HepG2 (cell line): ENCODE measurements at regions not wholly inside any gene's neighbourhood (a gene's known extent, or its start where the extent isn't known, plus 50 kb on each side); places are given as distances from the start of the nearest gene placed in this dataset.

ENCODE experiments used
- ATAC-seq: fragments of 200-7000 bp; cut with Tn5 transposase; 3 replicates; pipeline ENCODE4 v1.9.1; 2020; ENCODE audit warnings: mild to moderate bottlenecking, moderate library complexity
- BruUV-seq: library from RNA; stranded (reverse); fragments of 400-500 nt; replicated peaks from 2 replicates; lab custom pipeline; 2021; lab: Mats Ljungman, UMichigan
- CTCF ChIA-PET: fragments of 300-600 bp; formaldehyde crosslinking; extraction: SDS; loops from one replicate; lab custom pipeline; 2021; ENCODE audit warnings: low total read pairs, inconsistent platforms, low intra/inter-chr PET ratio; lab: Yijun Ruan, JAX
- POLR2A ChIA-PET: fragments of 350-600 bp; sonication (Branson Sonifier 250); formaldehyde crosslinking; loops from one replicate; lab custom pipeline; 2020; ENCODE audit warnings: antibody characterized with exemption, inconsistent platforms; lab: Yijun Ruan, JAX
- DNase-seq: peaks from one replicate; pipeline ENCODE4 v3.0.0-alpha.2; 2015; ENCODE audit warnings: low spot score
- FAIRE-seq: peaks from 3 replicates; lab custom pipeline; 2011; peaks lifted over from hg19 to GRCh38; lab: Jason Lieb, UNC
- H2AFZ ChIP-seq: one replicate; pipeline ENCODE4 v1.6.1; 2011; ENCODE audit warnings: low read length, inconsistent platforms
- H3K27ac ChIP-seq: fragments of 300-600 bp; 3 replicates; pipeline ENCODE4 v1.8.0; 2011; ENCODE audit warnings: mixed run types, mild to moderate bottlenecking, mixed read lengths, low read length, inconsistent platforms; ENCODE audit not compliant: insufficient read depth; ENCODE audit errors: extremely low read length
- H3K27me3 ChIP-seq, 2 experiments: fragments of 200-600 bp in 1 of 2; 2 replicates in 1 of 2; 3 replicates in 1 of 2; pipeline versions ENCODE4 v1.6.0 to v1.8.0; 2011; ENCODE audit warnings: low read length in 2 of 2, mild to moderate bottlenecking in 2 of 2, moderate library complexity in 2 of 2, inconsistent platforms in 1 of 2; ENCODE audit not compliant: insufficient read depth in 2 of 2, control insufficient read depth in 1 of 2
- H3K36me3 ChIP-seq, 2 experiments: fragments of 200-600 bp in 1 of 2; replicated peaks in 1 of 2; 2 replicates in 1 of 2; 3 replicates in 1 of 2; pipeline versions ENCODE4 v1.5.1 to v1.8.0; 2011; ENCODE audit warnings: low read length in 2 of 2, inconsistent platforms in 1 of 2; ENCODE audit not compliant: insufficient read depth in 2 of 2, control insufficient read depth in 1 of 2
- H3K4me1 ChIP-seq: 2 replicates; pipeline ENCODE4 v1.5.1; 2012; ENCODE audit warnings: low read length, inconsistent platforms; ENCODE audit not compliant: insufficient read depth
- H3K4me2 ChIP-seq: 2 replicates; pipeline ENCODE4 v1.6.0; 2011; ENCODE audit warnings: low read depth, low read length, inconsistent platforms
- H3K4me3 ChIP-seq, 3 experiments: fragments of 200-600 bp in 1 of 3; sonication (generic), shearing (Covaris generic) in 1 of 3; replicated peaks in 1 of 3; 2 replicates each; pipeline ENCODE4 v1.5.1; 2011 to 2016; ENCODE audit warnings: low read length in 3 of 3, inconsistent platforms in 2 of 3, low read depth in 2 of 3, mild to moderate bottlenecking in 2 of 3, control low read depth in 1 of 3, mixed read lengths in 1 of 3; ENCODE audit not compliant: insufficient read depth in 1 of 3
- H3K79me2 ChIP-seq: one replicate; pipeline ENCODE4 v1.6.1; 2011; ENCODE audit warnings: low read length, inconsistent platforms; ENCODE audit not compliant: insufficient read depth
- H3K9ac ChIP-seq: 2 replicates; pipeline ENCODE4 v1.6.0; 2011; ENCODE audit warnings: mild to moderate bottlenecking, low read depth, low read length, inconsistent platforms; ENCODE audit not compliant: insufficient read depth
- H3K9me3 ChIP-seq: 2 replicates; pipeline ENCODE4 v1.5.1; 2012; ENCODE audit warnings: mild to moderate bottlenecking, low read length
- H4K20me1 ChIP-seq: 2 replicates; pipeline ENCODE4 v1.6.0; 2011; ENCODE audit warnings: inconsistent platforms, mild to moderate bottlenecking, low read length, moderate library complexity; ENCODE audit not compliant: insufficient read depth
- CC2D1A ChIP-seq: sonication (generic); formaldehyde crosslinking; IDR thresholded peaks from 2 replicates; pipeline ENCODE4 v1.8.1; 2023; ENCODE audit warnings: mild to moderate bottlenecking, missing genetic modification reagents
- EEA1 ChIP-seq: sonication (generic); formaldehyde crosslinking; IDR thresholded peaks from 2 replicates; pipeline ENCODE4 v1.5.1; 2020; ENCODE audit warnings: mild to moderate bottlenecking, missing genetic modification reagents, borderline replicate concordance
- MTA3 ChIP-seq: sonication (generic); formaldehyde crosslinking; IDR thresholded peaks from 2 replicates; pipeline ENCODE4 v1.4.0; 2020; ENCODE audit warnings: missing genetic modification reagents
- SP140L ChIP-seq: sonication (generic); formaldehyde crosslinking; IDR thresholded peaks from 2 replicates; pipeline ENCODE4 v1.4.0; 2020; ENCODE audit warnings: missing genetic modification reagents, borderline replicate concordance
- TAF15 ChIP-seq: fragments of 200-400 bp; formaldehyde crosslinking; IDR thresholded peaks from one replicate; pipeline ENCODE4 v1.6.1; 2018; ENCODE audit warnings: mild to moderate bottlenecking, low read depth, low read length; ENCODE audit not compliant: poor library complexity, severe bottlenecking
- TCF7L2 ChIP-seq: IDR thresholded peaks from 2 replicates; pipeline ENCODE4 v1.6.1; 2011; ENCODE audit warnings: mild to moderate bottlenecking, low read depth, low read length, moderate library complexity
- TMF1 ChIP-seq: sonication (generic); formaldehyde crosslinking; IDR thresholded peaks from 2 replicates; pipeline ENCODE4 v1.8.1; 2022; ENCODE audit warnings: low read depth, missing genetic modification reagents
- ZNF264 ChIP-seq: sonication (generic); formaldehyde crosslinking; IDR thresholded peaks from 2 replicates; pipeline ENCODE4 v1.4.0; 2020; ENCODE audit warnings: missing genetic modification reagents
- ZNF501 ChIP-seq: sonication (generic); formaldehyde crosslinking; IDR thresholded peaks from 2 replicates; pipeline ENCODE4 v1.5.1; 2020; ENCODE audit warnings: mild to moderate bottlenecking, moderate library complexity, missing genetic modification reagents
- ZNF557 ChIP-seq: sonication (generic); formaldehyde crosslinking; IDR thresholded peaks from 2 replicates; pipeline ENCODE4 v1.4.0; 2020; ENCODE audit warnings: missing genetic modification reagents
- WGBS: methylation state at CpG from one replicate; pipeline ENCODE4 v1.1.6; 2017; ENCODE audit warnings: low lambda C conversion rate; 5-methylcytosine and 5-hydroxymethylcytosine counted together
- in situ Hi-C: cut with HindIII; loops from 2 replicates; pipeline ENCODE4 v1.10.0; 2017; ENCODE audit warnings: low pct_unique_long_range_greater_than_20kb; ENCODE audit not compliant: extremely low pct_ligation_motif_present
- intact Hi-C: fragments of 100-400 bp; cut with micrococcal nuclease; formaldehyde crosslinking; loops from one replicate; pipeline ENCODE4 v1.10.0; 2022; ENCODE audit not compliant: unreplicated experiment
- TF ChIP-seq, protein P1 (sequence below): sonication (generic); formaldehyde crosslinking; IDR thresholded peaks from 2 replicates; pipeline ENCODE4 v1.5.0; 2020; ENCODE audit warnings: mild to moderate bottlenecking, low read depth, missing genetic modification reagents, borderline replicate concordance
- TF ChIP-seq, protein P2 (sequence below): sonication (generic); formaldehyde crosslinking; IDR thresholded peaks from 2 replicates; pipeline ENCODE4 v1.5.1; 2020; ENCODE audit warnings: mild to moderate bottlenecking, missing genetic modification reagents, borderline replicate concordance
- TF ChIP-seq, protein P3 (sequence below): sonication (generic); formaldehyde crosslinking; conservative IDR thresholded peaks from 2 replicates; pipeline ENCODE4 v1.8.0; 2022; ENCODE audit warnings: missing genetic modification reagents
- TF ChIP-seq, protein P4 (sequence below): sonication (generic); formaldehyde crosslinking; IDR thresholded peaks from 2 replicates; pipeline ENCODE4 v1.5.0; 2020; ENCODE audit warnings: mild to moderate bottlenecking, missing genetic modification reagents, borderline replicate concordance

DNA sequence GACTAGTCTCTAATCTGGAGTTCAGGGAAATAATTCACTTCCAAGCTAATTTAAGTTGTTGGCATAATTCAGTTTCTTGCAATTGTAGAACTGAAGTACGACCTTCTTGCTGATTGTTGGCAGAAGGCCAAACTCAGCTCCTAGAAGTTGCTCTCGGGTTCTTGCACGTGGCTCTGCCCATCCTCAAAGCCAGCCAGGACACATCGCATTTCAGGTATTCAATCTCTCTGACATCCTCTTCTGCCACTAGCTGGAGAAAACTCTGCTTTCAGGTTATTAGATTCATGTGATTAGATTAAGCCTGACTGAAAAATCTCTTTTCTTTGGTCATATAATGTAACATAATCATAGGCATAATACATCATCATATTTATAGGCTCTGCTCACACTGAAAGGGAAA lies 362.0 kb downstream of the ZPLD1 start:
- H3K4me1 ChIP-seq = no peaks in the 10 kb centered on the region
- no peaks in the 10 kb centered on the region for H3K27me3 ChIP-seq
- H3K27ac ChIP-seq = no peak overlapping the region
- no peak for DNase-seq
- no peaks in the 10 kb centered on the region for H3K79me2 ChIP-seq
- no peak overlapping the region for H3K4me2 ChIP-seq
- WGBS = 0% methylated on average over 4 of the region's 4 CpGs
- in situ Hi-C loops (no loop called here), intact Hi-C loops (no loop called here)
- H3K36me3 ChIP-seq = no peaks in the 10 kb centered on the region
- H3K9ac ChIP-seq = no peak overlapping the region
- ChIA-PET POLR2A (no interaction called here), CTCF (no interaction called here)
- H2AFZ ChIP-seq = no peak overlapping the region
- TF ChIP-seq ZNF501 (CRISPR knock-in tag) (no peak), ZNF264 (no peak), TMF1 (no peak), CC2D1A (CRISPR knock-in tag) (no peak), TCF7L2 (no peak), SP140L (CRISPR knock-in tag) (no peak), EEA1 (CRISPR knock-in tag) (no peak), MTA3 (CRISPR knock-in tag) (no peak), TAF15 (no peak), ZNF557 (CRISPR knock-in tag) (no peak)
- TF ChIP-seq, protein P1, sequence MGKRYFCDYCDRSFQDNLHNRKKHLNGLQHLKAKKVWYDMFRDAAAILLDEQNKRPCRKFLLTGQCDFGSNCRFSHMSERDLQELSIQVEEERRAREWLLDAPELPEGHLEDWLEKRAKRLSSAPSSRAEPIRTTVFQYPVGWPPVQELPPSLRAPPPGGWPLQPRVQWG (CRISPR knock-in tag) = no peak
- TF ChIP-seq, protein P2, sequence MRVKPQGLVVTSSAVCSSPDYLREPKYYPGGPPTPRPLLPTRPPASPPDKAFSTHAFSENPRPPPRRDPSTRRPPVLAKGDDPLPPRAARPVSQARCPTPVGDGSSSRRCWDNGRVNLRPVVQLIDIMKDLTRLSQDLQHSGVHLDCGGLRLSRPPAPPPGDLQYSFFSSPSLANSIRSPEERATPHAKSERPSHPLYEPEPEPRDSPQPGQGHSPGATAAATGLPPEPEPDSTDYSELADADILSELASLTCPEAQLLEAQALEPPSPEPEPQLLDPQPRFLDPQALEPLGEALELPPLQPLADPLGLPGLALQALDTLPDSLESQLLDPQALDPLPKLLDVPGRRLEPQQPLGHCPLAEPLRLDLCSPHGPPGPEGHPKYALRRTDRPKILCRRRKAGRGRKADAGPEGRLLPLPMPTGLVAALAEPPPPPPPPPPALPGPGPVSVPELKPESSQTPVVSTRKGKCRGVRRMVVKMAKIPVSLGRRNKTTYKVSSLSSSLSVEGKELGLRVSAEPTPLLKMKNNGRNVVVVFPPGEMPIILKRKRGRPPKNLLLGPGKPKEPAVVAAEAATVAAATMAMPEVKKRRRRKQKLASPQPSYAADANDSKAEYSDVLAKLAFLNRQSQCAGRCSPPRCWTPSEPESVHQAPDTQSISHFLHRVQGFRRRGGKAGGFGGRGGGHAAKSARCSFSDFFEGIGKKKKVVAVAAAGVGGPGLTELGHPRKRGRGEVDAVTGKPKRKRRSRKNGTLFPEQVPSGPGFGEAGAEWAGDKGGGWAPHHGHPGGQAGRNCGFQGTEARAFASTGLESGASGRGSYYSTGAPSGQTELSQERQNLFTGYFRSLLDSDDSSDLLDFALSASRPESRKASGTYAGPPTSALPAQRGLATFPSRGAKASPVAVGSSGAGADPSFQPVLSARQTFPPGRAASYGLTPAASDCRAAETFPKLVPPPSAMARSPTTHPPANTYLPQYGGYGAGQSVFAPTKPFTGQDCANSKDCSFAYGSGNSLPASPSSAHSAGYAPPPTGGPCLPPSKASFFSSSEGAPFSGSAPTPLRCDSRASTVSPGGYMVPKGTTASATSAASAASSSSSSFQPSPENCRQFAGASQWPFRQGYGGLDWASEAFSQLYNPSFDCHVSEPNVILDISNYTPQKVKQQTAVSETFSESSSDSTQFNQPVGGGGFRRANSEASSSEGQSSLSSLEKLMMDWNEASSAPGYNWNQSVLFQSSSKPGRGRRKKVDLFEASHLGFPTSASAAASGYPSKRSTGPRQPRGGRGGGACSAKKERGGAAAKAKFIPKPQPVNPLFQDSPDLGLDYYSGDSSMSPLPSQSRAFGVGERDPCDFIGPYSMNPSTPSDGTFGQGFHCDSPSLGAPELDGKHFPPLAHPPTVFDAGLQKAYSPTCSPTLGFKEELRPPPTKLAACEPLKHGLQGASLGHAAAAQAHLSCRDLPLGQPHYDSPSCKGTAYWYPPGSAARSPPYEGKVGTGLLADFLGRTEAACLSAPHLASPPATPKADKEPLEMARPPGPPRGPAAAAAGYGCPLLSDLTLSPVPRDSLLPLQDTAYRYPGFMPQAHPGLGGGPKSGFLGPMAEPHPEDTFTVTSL (CRISPR knock-in tag) = no peak
- TF ChIP-seq, protein P3, sequence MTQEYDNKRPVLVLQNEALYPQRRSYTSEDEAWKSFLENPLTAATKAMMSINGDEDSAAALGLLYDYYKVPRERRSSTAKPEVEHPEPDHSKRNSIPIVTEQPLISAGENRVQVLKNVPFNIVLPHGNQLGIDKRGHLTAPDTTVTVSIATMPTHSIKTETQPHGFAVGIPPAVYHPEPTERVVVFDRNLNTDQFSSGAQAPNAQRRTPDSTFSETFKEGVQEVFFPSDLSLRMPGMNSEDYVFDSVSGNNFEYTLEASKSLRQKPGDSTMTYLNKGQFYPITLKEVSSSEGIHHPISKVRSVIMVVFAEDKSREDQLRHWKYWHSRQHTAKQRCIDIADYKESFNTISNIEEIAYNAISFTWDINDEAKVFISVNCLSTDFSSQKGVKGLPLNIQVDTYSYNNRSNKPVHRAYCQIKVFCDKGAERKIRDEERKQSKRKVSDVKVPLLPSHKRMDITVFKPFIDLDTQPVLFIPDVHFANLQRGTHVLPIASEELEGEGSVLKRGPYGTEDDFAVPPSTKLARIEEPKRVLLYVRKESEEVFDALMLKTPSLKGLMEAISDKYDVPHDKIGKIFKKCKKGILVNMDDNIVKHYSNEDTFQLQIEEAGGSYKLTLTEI (CRISPR knock-in tag) = no peak
- TF ChIP-seq, protein P4, sequence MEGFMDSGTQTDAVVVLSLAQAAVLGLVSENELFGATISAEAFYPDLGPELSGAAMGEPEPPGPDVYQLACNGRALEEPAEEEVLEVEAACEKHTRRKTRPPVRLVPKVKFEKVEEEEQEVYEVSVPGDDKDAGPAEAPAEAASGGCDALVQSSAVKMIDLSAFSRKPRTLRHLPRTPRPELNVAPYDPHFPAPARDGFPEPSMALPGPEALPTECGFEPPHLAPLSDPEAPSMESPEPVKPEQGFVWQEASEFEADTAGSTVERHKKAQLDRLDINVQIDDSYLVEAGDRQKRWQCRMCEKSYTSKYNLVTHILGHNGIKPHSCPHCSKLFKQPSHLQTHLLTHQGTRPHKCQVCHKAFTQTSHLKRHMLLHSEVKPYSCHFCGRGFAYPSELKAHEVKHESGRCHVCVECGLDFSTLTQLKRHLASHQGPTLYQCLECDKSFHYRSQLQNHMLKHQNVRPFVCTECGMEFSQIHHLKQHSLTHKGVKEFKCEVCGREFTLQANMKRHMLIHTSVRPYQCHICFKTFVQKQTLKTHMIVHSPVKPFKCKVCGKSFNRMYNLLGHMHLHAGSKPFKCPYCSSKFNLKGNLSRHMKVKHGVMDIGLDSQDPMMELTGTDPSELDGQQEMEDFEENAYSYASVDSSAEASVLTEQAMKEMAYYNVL (CRISPR knock-in tag) = no peak
- FAIRE-seq = no peak
- no peak for ATAC-seq
- no peak overlapping the region for H3K4me3 ChIP-seq
- H3K9me3 ChIP-seq = no peaks in the 10 kb centered on the region
- no TSS peak for BruUV-seq
- H4K20me1 ChIP-seq = no peaks in the 10 kb centered on the region
